A673 (cell line): ENCODE measurements at regions not wholly inside any gene's neighbourhood (a gene's known extent, or its start where the extent isn't known, plus 50 kb on each side); places are given as distances from the start of the nearest gene placed in this dataset.

ENCODE experiments used
- BruUV-seq: library from RNA; stranded (reverse); fragments of 400-500 nt; replicated peaks from 2 replicates; lab custom pipeline; 2021; lab: Mats Ljungman, UMichigan
- CTCF ChIA-PET: fragments of 300-600 bp; sonication (Branson Sonifier 250); formaldehyde crosslinking; loops from one replicate; lab custom pipeline; 2022; ENCODE audit warnings: antibody characterized with exemption; lab: Charles Lee
- POLR2A ChIA-PET: fragments of 300-600 bp; sonication (Branson Sonifier 250); formaldehyde crosslinking; loops from one replicate; lab custom pipeline; 2022; ENCODE audit warnings: antibody characterized with exemption; ENCODE audit not compliant: low non-redundant PET; lab: Charles Lee
- DNase-seq: peaks from one replicate; pipeline ENCODE4 v3.0.0-alpha.2; 2015; ENCODE audit warnings: low spot score
- H3K27ac ChIP-seq: fragments of 200-600 bp; sonication (generic); 2 replicates; pipeline ENCODE4 v1.5.1; 2016; ENCODE audit warnings: mixed run types, low read depth, mild to moderate bottlenecking, mixed read lengths, antibody characterized with exemption, low read length; ENCODE audit not compliant: poor library complexity, severe bottlenecking
- H3K27me3 ChIP-seq: fragments of 200-600 bp; sonication (generic); replicated peaks from 2 replicates; pipeline ENCODE4 v1.6.1; 2017; ENCODE audit warnings: mixed run types, low read depth, mild to moderate bottlenecking, mixed read lengths, antibody characterized with exemption, low read length; ENCODE audit not compliant: insufficient read depth, poor library complexity
- H3K36me3 ChIP-seq: fragments of 200-600 bp; sonication (generic); 2 replicates; pipeline ENCODE4 v1.6.1; 2016; ENCODE audit warnings: mixed run types, mild to moderate bottlenecking, mixed read lengths, antibody characterized with exemption, low read length; ENCODE audit not compliant: insufficient read depth, poor library complexity, severe bottlenecking
- H3K4me1 ChIP-seq: fragments of 200-600 bp; sonication (generic); 2 replicates; pipeline ENCODE4 v1.6.1; 2017; ENCODE audit warnings: mixed run types, mild to moderate bottlenecking, mixed read lengths, antibody characterized with exemption, low read length; ENCODE audit not compliant: insufficient read depth, poor library complexity, severe bottlenecking
- H3K4me3 ChIP-seq: fragments of 200-600 bp; sonication (generic); 2 replicates; pipeline ENCODE4 v1.5.1; 2016; ENCODE audit warnings: low read depth, mixed run types, mild to moderate bottlenecking, mixed read lengths, low read length; ENCODE audit not compliant: poor library complexity, severe bottlenecking
- H3K9me3 ChIP-seq: fragments of 200-600 bp; sonication (generic); 2 replicates; pipeline ENCODE4 v1.6.1; 2016; ENCODE audit warnings: mixed run types, low read depth, mild to moderate bottlenecking, mixed read lengths, antibody characterized with exemption, low read length; ENCODE audit not compliant: poor library complexity, severe bottlenecking
- CTCF ChIP-seq: fragments of 300-800, 200-600 bp; sonication (generic); conservative IDR thresholded peaks from 2 replicates; pipeline ENCODE4 v1.5.1; 2017; ENCODE audit warnings: low read depth, mild to moderate bottlenecking, antibody characterized with exemption, low read length, moderate library complexity, mixed read lengths
- EZH2 ChIP-seq: fragments of 200-600 bp; sonication (generic); IDR thresholded peaks from 2 replicates; pipeline ENCODE4 v1.6.1; 2017; ENCODE audit warnings: borderline replicate concordance, low read depth, mild to moderate bottlenecking, mixed read lengths, antibody characterized with exemption, low read length; ENCODE audit not compliant: poor library complexity, severe bottlenecking
- intact Hi-C: fragments of 100-400 bp; cut with micrococcal nuclease; formaldehyde crosslinking; loops from one replicate; pipeline ENCODE4 v1.10.0; 2022; ENCODE audit not compliant: unreplicated experiment

GRCh38 chr1:37270639-37271038 lies 203.7 kb upstream of the ZC3H12A start:
- no peak for TF ChIP-seq CTCF
- TF ChIP-seq EZH2 = no peak
- intact Hi-C loops = no loop called here
- H3K9me3 ChIP-seq = no peaks in the 10 kb centered on the region
- no peak overlapping the region for H3K4me3 ChIP-seq
- ChIA-PET CTCF (no interaction called here), POLR2A (no interaction called here)
- no peak for DNase-seq
- H3K27me3 ChIP-seq = no peaks in the 10 kb centered on the region
- H3K27ac ChIP-seq = no peak overlapping the region
- H3K4me1 ChIP-seq = no peaks in the 10 kb centered on the region
- no TSS peak for BruUV-seq
- no peaks in the 10 kb centered on the region for H3K36me3 ChIP-seq

- H3K27me3 ChIP-seq = no peaks in the 10 kb centered on the region
- no peak overlapping the region for H3K4me3 ChIP-seq
- no peaks in the 10 kb centered on the region for H3K4me1 ChIP-seq
- BruUV-seq = no TSS peak
- ChIA-PET POLR2A (no interaction called here), CTCF (no interaction called here)
- H3K9me3 ChIP-seq = no peaks in the 10 kb centered on the region
- intact Hi-C loops = no loop called here
- TF ChIP-seq CTCF (no peak), EZH2 (no peak)
- no peaks in the 10 kb centered on the region for H3K36me3 ChIP-seq
- H3K27ac ChIP-seq = no peak overlapping the region
- DNase-seq = no peak
These were observed 201.8 kb upstream of the ZC3H12A start for GRCh38 chr1:37272626-37273025.

- no peaks in the 10 kb centered on the region for H3K36me3 ChIP-seq
- no peak for DNase-seq
- no peak overlapping the region for H3K4me3 ChIP-seq
- no peak overlapping the region for H3K27ac ChIP-seq
- H3K27me3 ChIP-seq = peaks cover 3% of the 10 kb centered on the region
- POLR2A ChIA-PET = no interaction called here
- CTCF ChIA-PET = no interaction called here
- TF ChIP-seq CTCF (no peak), EZH2 (no peak)
- intact Hi-C loops = no loop called here
- no peaks in the 10 kb centered on the region for H3K4me1 ChIP-seq
- H3K9me3 ChIP-seq = no peaks in the 10 kb centered on the region
- no TSS peak for BruUV-seq
These were observed 199.9 kb upstream of the ZC3H12A start for GRCh38 chr1:37274486-37274885.
